ENCODE measurements at regions not wholly inside any gene's neighbourhood (a gene's known extent, or its start where the extent isn't known, plus 50 kb on each side); places are given as distances from the start of the nearest gene placed in this dataset.
"Not testable (repeated sequence)": the region's sequence is repeated elsewhere in the genome, so short reads cannot be mapped to it uniquely, and the experiment has no call there.

DNA sequence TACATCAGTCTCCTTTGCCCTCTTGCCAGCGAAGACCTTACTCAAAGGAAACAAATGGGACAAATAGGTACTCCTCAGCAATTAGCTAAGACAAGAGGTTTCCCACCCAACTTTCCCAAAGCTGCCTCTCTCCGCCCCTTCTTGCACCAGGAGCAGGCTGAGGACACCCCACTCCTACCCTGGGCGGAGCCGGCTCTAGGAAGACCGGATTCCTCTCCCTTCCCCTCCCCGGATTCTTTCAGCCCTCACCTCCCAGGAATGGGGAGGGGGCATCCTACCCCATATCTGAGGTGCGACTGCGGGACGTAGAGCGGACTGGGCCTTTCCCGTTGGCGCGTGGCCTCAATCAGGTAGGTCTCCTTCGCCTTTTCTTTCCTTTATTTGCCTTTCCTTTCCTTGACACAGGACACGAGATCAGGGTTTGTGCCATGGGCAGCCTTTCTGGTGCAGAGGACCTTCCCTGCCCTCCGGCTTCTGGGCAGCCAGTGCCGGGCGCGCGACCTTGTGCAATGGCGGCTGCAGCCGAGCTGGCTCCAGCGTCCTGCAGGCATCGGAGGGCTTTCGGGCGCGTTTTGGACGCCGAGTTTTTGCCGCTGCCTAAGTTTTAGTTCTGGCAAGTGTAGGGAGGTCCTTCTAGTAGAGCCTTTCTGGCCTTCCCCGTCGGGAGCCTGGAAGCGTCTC is 279.9 kb downstream of the PLS3 start:
- in situ Hi-C loops (cut with HindIII; ENCODE audit: low pct_ligation_motif_present, low pct_unique_long_range_greater_than_20kb, low sequenced_read_pairs); DNase-seq: not testable (repeated sequence)

DNA sequence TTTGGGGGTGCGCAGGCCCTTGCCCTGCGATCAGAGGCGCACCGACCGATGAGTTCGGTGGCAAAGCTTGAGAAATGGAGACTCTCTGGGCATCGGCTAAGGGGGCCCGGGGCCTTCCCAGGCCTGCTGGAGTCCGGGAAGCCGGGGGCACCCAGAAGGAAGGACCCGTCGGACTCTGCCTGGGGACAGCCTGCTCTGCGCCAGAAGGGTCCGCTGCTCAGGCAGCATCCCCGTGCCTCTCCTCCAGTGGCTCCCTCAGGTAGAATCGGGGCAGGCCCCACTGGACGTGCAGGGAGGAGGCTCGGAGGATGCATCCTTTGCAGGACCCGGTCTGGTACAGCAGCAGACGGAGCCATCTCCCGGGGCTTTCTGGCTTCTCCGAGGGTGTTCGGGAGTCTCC is 290.0 kb downstream of the PLS3 start:
- in situ Hi-C loops (cut with HindIII; ENCODE audit: low pct_ligation_motif_present, low pct_unique_long_range_greater_than_20kb, low sequenced_read_pairs); DNase-seq: not testable (repeated sequence)

GRCh38 chrX:115853260-115853659 is 292.3 kb downstream of the PLS3 start:
- not testable (repeated sequence) for DNase-seq

GRCh38 chrX:115881170-115881569 is 289.4 kb upstream of the AGTR2 start:
- in situ Hi-C loops (cut with HindIII; ENCODE audit: low pct_ligation_motif_present, low pct_unique_long_range_greater_than_20kb, low sequenced_read_pairs); DNase-seq: not testable (repeated sequence)

More at GRCh38 chrX:115853260-115853659, 292.3 kb downstream of the PLS3 start:
- in situ Hi-C loops (cut with HindIII; ENCODE audit: low pct_ligation_motif_present, low pct_unique_long_range_greater_than_20kb, low sequenced_read_pairs) = not testable (repeated sequence)

DNA sequence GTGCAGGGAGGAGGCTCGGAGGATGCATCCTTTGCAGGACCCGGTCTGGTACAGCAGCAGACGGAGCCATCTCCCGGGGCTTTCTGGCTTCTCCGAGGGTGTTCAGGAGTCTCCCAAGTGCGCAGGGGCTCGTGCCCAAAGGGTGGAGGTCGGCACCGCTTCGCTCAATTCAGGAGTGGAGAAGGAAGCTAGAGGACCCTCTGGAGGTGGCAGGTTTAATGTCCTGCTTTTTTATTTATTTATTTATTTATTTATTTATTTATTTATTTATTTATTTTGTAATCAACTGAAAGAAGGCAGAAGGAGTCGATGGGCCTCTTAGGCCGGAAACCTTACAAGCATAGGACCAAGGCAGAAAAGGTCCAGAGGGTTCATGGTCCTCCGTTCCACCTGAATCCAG is 286.4 kb upstream of the AGTR2 start:
- DNase-seq; in situ Hi-C loops (cut with HindIII; ENCODE audit: low pct_ligation_motif_present, low pct_unique_long_range_greater_than_20kb, low sequenced_read_pairs): not testable (repeated sequence)

DNA sequence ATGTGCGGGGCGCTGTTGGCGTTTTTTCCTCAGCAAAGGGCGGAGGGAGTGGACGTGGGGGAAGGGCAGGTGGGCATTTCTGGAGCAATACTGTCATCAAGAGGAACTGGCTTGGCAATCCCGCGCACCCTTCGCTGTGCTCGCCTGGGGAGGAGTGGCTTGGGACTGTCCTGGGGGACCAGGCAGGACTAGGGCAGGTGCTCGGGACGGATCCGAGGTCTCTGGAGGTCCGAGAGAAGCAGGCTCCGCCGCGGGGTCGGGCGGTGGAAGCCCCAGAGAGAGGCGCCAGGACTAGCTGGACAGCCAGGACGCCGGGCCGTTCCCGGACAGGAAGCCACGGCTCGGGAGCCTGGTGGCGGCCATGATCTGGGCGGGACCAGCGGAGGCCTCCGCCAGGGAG is 282.5 kb upstream of the AGTR2 start:
- in situ Hi-C loops (cut with HindIII; ENCODE audit: low pct_ligation_motif_present, low pct_unique_long_range_greater_than_20kb, low sequenced_read_pairs); DNase-seq: not testable (repeated sequence)

DNA sequence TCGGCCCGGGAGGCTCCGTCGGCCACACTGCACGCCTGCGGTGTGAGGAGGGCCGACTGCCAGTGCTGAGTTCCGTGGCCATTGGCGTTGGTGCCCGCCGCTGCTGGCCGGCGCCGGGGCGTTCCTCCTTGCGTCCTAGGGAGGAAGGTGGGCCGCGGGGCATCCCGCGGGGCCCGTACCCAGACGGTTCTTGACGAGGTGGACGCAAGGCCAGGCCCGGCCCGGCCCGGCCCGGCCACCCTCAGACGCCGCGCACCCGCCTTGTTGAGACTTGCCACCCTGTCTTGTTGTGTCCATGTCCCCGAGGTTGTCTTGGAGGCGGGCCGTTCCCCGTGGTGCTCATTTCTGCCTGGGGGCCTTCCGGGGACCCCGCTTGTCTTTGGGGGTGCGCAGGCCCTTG is 282.0 kb upstream of the AGTR2 start:
- in situ Hi-C loops (cut with HindIII; ENCODE audit: low pct_ligation_motif_present, low pct_unique_long_range_greater_than_20kb, low sequenced_read_pairs); DNase-seq: not testable (repeated sequence)

GRCh38 chrX:115889121-115889890 is 281.2 kb upstream of the AGTR2 start:
- DNase-seq = no peak

DNA sequence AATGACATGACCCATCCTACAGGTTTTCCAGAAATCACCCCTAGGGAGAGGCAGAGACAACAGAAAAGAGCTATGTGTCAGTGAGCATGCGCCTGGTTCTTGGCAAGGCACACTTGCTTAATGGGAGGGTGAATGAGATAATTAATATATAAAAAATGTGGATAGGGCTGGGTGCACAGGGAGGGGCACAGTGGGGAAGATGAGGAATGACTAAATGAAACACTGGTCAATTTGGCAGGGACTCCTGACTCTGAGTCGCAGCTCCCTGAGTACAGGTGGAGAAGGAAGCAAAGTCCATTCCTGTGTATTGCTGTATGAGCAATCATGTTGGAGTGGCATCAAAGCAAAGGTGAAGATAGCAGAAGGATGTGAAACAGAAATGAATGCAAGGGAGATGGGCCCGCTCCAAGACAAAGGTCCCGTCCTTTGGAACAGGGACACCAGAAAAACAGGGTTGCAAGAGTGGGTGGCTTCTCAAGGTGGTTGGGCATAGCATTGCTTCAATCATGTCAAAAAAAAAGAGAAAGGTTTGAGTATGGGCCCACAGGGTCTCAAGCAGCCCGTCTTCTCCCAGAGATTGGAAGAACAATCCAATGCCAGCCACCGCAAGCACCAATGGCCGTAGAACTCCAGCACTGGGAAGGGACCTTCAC is 278.4 kb upstream of the AGTR2 start:
- in situ Hi-C loops (cut with HindIII; ENCODE audit: low pct_ligation_motif_present, low pct_unique_long_range_greater_than_20kb, low sequenced_read_pairs) = no loop called here
- no peak for DNase-seq

More at GRCh38 chrX:115889121-115889890, 281.2 kb upstream of the AGTR2 start:
- in situ Hi-C loops (cut with HindIII; ENCODE audit: low pct_ligation_motif_present, low pct_unique_long_range_greater_than_20kb, low sequenced_read_pairs) = no loop called here

- peak; percentile 75 for DNase-seq
Measured at GRCh38 chrX:115892787-115893671, 277.5 kb upstream of the AGTR2 start.

DNA sequence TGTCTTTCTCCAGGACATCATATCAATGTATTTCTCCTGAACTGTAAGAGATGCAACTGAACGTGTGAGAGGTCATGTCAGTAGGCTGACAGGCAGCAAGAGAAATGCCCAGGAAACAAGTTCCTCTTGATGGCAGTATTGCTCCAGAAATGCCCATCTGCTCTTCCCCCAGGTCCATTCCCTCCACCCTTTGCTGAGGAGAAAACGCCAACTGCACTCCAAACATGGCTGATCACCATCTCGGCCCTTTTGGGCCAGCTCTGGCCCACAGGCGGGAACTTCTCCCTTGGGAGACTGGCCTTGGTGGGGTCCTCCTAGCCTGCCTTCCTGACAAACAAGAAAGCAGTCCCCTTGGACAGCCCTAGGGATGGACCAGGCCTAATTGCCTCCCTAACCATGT is 276.5 kb upstream of the AGTR2 start:
- peak; percentile 28 for DNase-seq
- in situ Hi-C loops (cut with HindIII; ENCODE audit: low pct_ligation_motif_present, low pct_unique_long_range_greater_than_20kb, low sequenced_read_pairs) = no loop called here

More at GRCh38 chrX:115892787-115893671, 277.5 kb upstream of the AGTR2 start:
- in situ Hi-C loops (cut with HindIII; ENCODE audit: low pct_ligation_motif_present, low pct_unique_long_range_greater_than_20kb, low sequenced_read_pairs) = no loop called here

- in situ Hi-C loops (cut with HindIII; ENCODE audit: low pct_ligation_motif_present, low pct_unique_long_range_greater_than_20kb, low sequenced_read_pairs) = no loop called here
- DNase-seq = no peak
Measured at GRCh38 chrX:115895678-115896329, 274.7 kb upstream of the AGTR2 start.

DNA sequence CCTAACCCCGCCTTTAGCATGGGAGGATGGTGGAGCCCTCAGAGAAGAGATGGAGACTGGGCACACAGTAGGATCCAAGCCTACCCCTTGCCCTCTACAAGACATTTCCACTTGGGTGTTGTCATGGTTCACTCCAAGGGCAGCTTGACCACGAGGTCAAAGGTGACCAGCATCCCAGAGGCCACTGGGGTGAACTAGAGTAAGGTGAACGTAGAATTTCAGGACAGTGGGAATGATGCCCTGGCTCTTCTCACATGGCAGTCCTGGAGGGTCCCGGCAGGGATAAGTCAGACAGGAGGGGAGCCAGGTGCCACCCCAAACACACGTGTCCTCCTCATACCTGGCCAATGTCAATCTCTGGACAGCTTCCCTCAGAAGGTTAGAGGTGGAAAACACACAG is 274.2 kb upstream of the AGTR2 start:
- DNase-seq = no peak
- in situ Hi-C loops (cut with HindIII; ENCODE audit: low pct_ligation_motif_present, low pct_unique_long_range_greater_than_20kb, low sequenced_read_pairs) = no loop called here

GRCh38 chrX:115897956-115898355 is 272.6 kb upstream of the AGTR2 start:
- in situ Hi-C loops (cut with HindIII; ENCODE audit: low pct_ligation_motif_present, low pct_unique_long_range_greater_than_20kb, low sequenced_read_pairs) = no loop called here
- DNase-seq = no peak

DNA sequence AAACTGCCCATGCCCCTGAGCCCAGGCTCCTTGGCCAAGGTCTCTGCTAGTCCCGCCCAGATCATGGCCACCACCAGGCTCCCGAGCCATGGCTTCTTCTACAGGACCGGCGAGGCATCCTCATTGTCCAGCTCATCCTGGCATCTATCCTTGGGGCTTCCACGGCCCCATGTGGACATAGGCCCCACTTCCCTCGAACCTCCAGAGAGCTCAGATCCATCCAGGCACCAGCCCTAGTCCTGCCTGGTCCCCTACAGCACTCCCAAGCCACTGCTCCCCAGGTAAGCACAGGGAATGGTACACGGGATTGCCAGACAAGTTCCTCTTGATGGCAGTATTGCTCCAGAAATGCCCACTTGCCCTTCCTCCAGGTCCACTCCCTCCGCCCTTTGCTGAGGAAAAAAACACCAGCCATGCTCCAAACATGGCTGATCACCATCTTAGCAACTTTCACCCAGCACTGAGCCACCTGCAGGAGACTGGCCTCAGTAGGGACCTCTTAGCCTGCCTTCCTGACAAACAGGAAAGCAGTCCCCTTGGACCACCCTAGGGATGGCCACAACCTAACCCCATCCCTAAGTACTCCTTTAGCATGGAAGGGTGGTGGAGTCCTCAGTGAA is 272.1 kb upstream of the AGTR2 start:
- DNase-seq = peak; percentile 8
- in situ Hi-C loops (cut with HindIII; ENCODE audit: low pct_ligation_motif_present, low pct_unique_long_range_greater_than_20kb, low sequenced_read_pairs) = no loop called here

DNA sequence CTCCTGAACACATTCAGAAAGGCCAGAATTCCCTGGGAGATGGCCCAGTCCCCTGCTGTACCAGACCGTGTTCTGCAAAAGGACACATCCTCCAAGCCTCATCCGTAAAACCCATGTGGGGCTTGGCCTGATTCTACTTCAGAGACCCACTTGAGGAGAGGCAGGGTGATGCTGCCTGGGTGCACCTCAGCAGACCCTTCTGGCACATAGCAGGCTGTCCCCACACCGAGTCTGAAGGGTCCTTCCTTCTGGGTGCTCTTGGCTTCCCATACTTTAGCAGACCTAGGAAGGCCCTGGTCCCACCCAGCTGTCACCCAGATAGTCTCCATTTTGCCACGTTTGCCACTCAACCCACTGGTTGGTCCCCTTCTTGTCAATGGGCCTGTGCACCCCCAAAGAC is 270.1 kb upstream of the AGTR2 start:
- in situ Hi-C loops (cut with HindIII; ENCODE audit: low pct_ligation_motif_present, low pct_unique_long_range_greater_than_20kb, low sequenced_read_pairs) = no loop called here
- no peak for DNase-seq

GRCh38 chrX:115901241-115901640 is 269.3 kb upstream of the AGTR2 start:
- DNase-seq = no peak
- in situ Hi-C loops (cut with HindIII; ENCODE audit: low pct_ligation_motif_present, low pct_unique_long_range_greater_than_20kb, low sequenced_read_pairs) = no loop called here

GRCh38 chrX:115902995-115903394 is 267.5 kb upstream of the AGTR2 start:
- DNase-seq = no peak
- in situ Hi-C loops (cut with HindIII; ENCODE audit: low pct_ligation_motif_present, low pct_unique_long_range_greater_than_20kb, low sequenced_read_pairs) = no loop called here
